ENCODE measurements at regions not wholly inside any gene's neighbourhood (a gene's known extent, or its start where the extent isn't known, plus 50 kb on each side); places are given as distances from the start of the nearest gene placed in this dataset.

DNA sequence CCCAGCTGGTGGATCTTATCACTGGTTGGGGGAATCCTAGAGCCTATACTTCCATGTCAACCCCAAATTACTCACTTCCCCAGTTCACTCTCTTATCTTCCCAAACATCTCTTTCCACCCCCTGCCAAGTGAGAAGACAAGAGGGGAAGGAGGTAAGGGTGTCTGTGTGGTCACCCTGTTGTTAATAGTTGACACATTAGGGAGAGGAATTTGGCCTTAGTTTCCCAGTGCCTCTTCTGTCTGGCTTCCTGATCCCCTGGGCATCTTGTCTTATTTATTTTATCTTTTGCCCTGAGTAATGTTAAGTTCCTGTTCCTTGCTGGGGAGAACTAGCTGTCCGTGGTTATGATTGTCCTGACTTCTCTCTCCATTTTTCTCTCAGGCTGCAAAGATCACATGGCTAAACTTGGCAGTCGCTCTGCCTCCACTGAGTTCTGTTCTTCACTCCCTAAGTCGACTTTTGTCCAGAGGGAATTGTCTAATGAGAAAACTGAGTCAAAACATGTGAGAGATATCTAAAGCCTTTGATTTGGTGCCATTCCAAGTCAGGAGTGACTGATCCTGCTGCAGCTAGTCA is 157.1 kb upstream of the SYT6 start:
- DNase-seq: no peak

DNA sequence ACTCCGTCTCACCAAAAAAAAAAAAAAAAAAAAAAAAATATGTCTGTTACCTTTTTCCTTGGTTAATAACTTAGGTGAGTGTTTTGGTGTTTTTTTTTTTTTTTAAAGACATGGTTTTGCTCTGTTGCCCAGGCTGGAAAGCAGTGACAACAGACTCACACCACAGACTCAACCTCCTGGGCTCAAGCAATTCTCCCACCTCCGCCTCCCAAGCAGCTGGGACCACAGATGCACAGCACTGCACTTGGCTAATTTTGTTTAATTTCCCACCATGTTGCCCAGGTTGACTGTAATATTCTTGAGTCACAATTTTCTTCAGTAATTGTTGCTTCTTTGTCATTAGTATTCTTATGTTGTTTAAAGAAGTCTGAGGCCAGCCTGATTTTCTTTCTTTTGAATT is 149.2 kb upstream of the SYT6 start:
- no peak for DNase-seq

GRCh38 chr1:114299331-114299975 is 145.8 kb upstream of the SYT6 start:
- DNase-seq: no peak

DNA sequence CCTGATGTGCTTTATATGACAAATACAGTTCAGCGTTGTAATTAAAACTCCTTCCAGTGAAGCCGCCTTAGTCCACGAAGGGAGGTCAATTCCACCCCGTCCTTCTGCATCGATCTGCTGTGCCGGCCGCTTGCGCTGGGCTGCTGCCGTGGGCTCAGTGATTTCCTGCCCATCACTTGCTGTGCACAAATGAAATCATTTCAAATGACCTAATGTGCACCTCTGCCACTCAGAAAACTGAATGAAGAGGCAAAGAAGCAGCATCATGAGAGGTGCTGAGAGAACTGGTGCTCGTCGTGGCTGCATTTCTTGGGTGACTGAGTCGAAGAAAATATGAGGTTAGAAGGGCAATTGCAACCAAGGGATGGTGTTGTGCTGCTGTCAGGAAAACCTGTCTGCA is 144.3 kb upstream of the SYT6 start:
- DNase-seq: no peak

DNA sequence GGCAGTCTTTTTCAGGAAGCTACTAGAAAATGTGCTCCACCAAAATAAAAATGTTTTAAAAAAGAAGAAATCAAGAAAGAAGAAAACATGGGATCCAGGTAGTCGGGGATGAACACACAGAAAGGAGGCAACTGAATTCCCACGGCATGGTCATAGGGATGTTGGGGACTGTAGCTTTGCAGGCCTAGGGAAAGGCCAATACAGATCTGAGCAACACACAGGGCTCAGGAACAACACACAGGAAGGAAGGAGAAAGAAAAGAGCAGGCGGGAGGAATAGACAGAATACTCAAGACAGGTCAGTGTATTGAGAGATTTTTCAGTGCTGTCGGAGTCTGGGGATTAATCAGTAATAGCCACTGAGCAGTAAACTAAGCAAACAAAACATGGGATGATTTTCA is 142.7 kb upstream of the SYT6 start:
- DNase-seq: no peak

DNA sequence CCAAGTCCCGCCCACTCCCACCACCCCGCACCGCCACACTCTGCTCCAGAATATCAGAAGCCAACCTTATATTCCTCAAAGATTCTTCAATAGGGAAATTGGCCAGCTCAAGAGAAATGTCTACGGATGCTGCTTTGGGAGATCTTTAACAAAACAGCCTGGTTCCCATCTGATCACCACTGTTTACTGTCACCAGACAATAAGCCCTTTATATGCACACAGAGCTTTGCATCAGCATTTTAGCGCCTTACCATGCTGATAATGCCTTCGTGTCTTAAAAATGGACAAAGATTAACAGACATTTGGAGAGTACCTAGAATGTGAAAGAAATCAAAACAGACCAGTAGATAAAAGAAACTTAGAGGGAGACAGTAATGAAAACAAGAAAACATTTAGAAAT is 141.7 kb upstream of the SYT6 start:
- DNase-seq: no peak

- no peak for DNase-seq
Measured at GRCh38 chr1:114292835-114293234, 139.2 kb upstream of the SYT6 start.

- no peak for DNase-seq
Measured at GRCh38 chr1:114292194-114292593, 138.5 kb upstream of the SYT6 start.

GRCh38 chr1:114290776-114291175 is 137.1 kb upstream of the SYT6 start:
- DNase-seq: no peak

DNA sequence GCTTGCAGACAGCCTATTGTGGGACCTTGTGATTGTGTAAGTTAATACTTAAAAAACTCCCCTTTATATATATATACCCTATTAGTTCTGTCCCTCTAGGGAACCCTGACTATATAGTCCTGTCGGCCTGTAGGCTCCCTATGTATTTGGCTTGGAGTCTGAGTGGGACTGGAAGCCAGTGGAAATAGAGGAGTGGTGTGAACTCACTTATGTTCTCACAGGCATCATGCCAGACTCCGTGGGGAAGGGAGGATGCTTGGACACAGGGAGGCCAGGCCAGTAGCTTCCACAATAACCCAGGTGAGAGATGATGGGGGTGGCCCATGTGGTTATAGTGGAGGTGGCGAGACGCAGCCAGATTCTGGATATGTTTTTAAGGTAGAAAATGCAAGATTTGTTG is 136.7 kb upstream of the SYT6 start:
- no peak for DNase-seq

DNA sequence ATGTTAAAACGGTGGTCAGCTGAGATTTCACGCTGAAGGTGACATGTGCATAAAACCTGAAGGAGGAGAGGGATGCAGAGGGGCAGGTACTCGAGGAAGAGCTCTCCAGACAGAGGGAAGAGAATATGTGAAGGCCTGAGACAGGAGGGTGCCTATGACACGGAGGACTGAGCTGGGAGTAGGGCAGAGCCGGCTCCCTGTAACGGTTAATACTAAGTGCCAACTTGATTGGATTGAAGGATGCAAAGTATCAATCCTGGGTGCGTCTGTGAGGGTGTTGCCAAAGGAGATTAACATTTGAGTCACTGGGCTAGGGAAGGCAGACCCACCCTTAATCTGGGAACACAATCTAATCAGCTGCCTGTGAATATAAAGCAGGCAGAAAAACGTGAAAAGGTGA is 136.2 kb upstream of the SYT6 start:
- no peak for DNase-seq

GRCh38 chr1:114289306-114289705 is 135.6 kb upstream of the SYT6 start:
- no peak for DNase-seq

DNA sequence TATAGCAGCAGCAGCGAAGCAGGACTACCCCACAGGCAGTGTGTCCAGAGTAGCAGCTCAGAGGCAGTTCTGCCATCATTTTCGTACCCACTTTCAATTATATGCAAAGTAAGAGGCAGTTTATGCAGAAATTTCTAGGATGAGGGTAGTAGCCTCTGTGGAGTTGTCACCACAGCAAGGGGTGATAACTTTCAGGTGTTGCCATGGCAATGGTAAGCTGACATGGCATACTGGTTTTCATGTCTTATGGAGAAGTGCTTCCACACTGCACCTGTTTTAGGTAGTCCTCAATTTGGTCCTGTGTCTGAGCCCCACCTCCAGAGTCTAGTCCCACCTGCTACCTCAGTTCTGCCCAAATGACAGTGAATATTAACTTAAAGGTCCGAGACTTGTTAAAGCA is 133.3 kb upstream of the SYT6 start:
- no peak for DNase-seq

- DNase-seq: no peak
Measured at GRCh38 chr1:114286179-114286578, 132.5 kb upstream of the SYT6 start.

DNA sequence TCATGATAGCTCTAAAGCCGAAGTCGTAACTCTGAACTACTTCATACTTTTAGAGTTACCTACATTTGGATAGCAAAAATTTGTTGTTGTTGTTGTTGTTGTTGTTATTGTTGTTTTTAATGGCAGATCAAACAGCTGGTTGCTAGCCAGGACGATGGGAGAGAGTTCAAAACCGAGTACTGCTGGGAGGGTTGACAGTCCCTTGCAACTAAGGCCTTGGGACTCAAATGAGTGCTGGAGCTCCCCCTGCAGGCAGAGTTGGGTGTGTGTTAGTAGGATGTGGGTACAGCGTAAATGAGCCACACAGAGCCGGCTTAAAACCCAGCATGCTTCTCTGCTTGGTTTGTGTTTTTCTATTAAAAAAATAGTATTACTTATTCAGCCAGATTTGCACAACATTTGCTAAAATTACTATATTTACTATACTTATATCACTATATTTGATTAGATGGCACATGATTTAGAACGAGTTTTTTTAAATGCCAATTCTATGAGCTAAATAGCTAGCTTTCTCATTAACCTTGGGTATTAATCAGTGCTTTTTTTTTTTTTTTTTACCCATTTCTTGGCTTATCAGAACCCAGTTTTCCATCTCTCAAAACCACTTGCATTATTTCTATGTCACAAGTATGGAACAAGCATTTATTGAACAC is 129.2 kb upstream of the SYT6 start:
- DNase-seq: peak; percentile 60 to 81 (median 71)

DNA sequence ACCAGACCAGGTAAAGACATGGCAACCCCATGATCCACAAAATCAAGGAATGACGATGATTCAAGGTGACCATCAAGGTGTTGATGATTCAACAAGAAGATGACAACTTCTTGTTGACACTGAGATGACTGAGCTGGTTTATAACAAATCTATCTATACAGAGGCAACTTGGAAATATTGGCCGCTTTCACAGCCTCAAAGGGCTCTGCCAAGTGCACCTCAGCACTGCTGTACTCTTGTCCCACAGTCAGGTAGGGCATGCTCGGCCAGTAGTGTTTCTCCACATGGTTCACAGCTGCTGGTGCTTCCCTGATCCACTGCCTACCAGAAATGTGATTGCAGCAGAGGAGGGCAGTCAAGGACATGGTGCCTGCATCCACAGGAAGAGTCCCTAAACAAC is 125.2 kb upstream of the SYT6 start:
- DNase-seq: no peak

- DNase-seq: no peak
Measured at GRCh38 chr1:114278430-114278829, 124.8 kb upstream of the SYT6 start.

DNA sequence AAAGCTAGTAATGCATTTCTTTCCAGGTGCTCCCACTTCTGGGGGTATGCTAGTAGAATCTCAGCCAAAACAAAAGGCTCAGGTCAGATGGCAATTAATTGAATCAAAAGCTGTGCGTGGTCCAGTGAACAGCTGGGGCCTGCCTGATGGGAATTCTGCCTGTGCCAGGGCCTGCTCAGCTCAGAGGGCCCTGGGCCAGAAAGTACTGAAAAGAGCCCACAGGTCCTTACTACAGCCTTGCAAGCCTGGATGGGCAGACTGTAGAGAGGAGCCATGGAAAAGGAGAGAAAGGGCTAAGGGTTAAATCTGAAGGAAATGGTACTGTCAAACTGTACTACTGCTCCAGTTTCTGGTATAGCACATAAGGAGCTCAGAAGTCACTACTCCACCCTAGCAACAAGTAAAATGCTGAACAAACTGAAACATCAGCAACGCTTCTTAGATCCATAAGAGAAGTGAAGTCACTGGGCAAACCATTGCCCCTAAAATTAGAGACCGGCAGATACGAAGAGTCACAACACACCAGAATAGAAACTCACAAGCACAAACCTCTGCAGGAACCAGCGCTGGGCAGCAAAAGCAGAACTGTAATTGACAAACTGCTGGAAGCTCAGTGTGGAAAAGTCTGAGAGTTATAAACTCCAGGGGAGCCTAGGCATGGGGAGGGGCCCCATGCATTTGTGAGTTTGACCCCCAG is 121.1 kb upstream of the SYT6 start:
- DNase-seq: no peak

- no peak for DNase-seq
Measured at GRCh38 chr1:114272593-114272992, 118.9 kb upstream of the SYT6 start.

DNA sequence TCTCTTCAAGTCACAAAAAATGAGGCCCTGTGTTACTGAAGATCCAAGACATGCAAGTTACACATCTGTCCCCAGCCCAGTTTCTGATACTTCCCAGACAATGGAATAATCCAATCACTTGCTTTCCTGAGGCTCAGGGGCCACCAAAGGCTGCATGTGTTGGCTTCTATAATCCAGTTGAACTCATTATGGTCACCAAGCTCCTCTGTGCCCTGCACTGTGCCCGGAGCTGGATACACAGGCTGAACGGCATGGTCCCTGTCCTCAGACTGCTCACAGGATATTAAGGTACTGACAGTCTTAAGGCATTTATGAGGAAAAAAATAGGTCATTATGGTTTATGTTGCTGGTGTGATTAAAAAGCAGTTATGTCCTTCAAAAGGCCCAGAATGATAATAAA is 117.0 kb upstream of the SYT6 start:
- no peak for DNase-seq

GRCh38 chr1:114270282-114270681 is 116.6 kb upstream of the SYT6 start:
- DNase-seq: no peak

GRCh38 chr1:114269539-114269938 is 115.9 kb upstream of the SYT6 start:
- DNase-seq: no peak

DNA sequence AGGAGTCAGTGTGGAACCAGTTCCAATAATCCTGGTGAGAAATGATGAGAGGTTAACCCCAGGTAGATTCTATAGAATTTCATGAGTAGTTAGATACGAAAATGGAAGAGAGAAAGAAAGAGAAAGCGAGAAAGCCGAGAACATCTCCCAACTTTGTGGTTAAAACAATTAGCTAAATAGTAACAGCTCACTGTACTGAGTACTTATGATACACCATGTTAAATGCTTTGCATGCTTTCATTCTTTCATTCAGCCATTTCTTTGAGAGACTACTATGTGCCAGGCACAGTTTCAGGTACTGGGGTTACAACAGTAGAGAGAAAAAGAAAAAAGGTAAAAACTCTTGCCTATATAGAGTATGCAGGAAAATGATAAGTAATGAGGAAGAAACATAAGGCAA is 109.7 kb upstream of the SYT6 start:
- peak in 1 of 5 donors; percentile 22 for DNase-seq

DNA sequence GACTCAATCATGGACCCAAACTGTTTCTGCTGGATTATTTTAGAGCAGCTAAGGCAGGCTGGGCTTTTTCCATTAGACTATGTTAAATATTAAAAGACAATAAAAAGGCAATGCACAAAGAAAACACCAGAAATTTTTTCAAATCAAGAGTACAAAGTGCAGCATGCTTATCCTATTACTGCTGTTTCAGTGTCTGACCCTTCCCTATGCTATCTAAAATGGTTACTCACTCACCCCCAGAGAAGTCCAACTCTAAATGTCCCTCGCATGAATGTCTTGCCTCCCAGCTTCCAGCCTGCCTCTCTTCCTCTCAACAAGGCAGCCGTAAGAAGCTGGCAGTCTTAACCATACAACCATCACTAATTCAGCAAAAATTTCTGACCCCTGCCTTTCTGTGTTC is 108.7 kb upstream of the SYT6 start:
- DNase-seq: no peak

All from T-helper 1 cell (primary cell).